ENCODE measurements at regions not wholly inside any gene's neighbourhood (a gene's known extent, or its start where the extent isn't known, plus 50 kb on each side); places are given as distances from the start of the nearest gene placed in this dataset.

- TF ChIP-seq FOXP2 (optimal IDR thresholded peaks at IDR 0.05; ENCODE audit: borderline replicate concordance, extremely low read depth, extremely low read length, insufficient read depth) (no peak), POLR2AphosphoS5 (IDR thresholded peaks at IDR 0.05; ENCODE audit: low read depth, low read length) (no peak), TAF1 (IDR thresholded peaks at IDR 0.05; ENCODE audit: borderline replicate concordance, insufficient read depth, low read length) (no peak), SIN3A (IDR thresholded peaks at IDR 0.05; ENCODE audit: borderline replicate concordance, insufficient read depth, low read length) (no peak)
- TF ChIP-seq, protein P1, sequence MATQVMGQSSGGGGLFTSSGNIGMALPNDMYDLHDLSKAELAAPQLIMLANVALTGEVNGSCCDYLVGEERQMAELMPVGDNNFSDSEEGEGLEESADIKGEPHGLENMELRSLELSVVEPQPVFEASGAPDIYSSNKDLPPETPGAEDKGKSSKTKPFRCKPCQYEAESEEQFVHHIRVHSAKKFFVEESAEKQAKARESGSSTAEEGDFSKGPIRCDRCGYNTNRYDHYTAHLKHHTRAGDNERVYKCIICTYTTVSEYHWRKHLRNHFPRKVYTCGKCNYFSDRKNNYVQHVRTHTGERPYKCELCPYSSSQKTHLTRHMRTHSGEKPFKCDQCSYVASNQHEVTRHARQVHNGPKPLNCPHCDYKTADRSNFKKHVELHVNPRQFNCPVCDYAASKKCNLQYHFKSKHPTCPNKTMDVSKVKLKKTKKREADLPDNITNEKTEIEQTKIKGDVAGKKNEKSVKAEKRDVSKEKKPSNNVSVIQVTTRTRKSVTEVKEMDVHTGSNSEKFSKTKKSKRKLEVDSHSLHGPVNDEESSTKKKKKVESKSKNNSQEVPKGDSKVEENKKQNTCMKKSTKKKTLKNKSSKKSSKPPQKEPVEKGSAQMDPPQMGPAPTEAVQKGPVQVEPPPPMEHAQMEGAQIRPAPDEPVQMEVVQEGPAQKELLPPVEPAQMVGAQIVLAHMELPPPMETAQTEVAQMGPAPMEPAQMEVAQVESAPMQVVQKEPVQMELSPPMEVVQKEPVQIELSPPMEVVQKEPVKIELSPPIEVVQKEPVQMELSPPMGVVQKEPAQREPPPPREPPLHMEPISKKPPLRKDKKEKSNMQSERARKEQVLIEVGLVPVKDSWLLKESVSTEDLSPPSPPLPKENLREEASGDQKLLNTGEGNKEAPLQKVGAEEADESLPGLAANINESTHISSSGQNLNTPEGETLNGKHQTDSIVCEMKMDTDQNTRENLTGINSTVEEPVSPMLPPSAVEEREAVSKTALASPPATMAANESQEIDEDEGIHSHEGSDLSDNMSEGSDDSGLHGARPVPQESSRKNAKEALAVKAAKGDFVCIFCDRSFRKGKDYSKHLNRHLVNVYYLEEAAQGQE (IDR thresholded peaks at IDR 0.05; ENCODE audit: insufficient read depth in 1 of 2, low read depth in 2 of 2, low read length in 2 of 2) = no peak
Measured at GRCh38 chr5:88115211-88115610, 153.4 kb downstream of the TMEM161B start.
